SK-N-SH treated with all-trans-retinoic acid at 6 μM for 48 hours (cell line): ENCODE measurements at regions not wholly inside any gene's neighbourhood (a gene's known extent, or its start where the extent isn't known, plus 50 kb on each side); places are given as distances from the start of the nearest gene placed in this dataset.
"Not testable (repeated sequence)": the region's sequence is repeated elsewhere in the genome, so short reads cannot be mapped to it uniquely, and the experiment has no call there.

Experiments
- CSDC2 ChIP-seq: fragments of 250-450 bp; sonication (Bioruptor Pico); IDR thresholded peaks from 2 replicates; pipeline ENCODE4 v1.5.0; 2020; ENCODE audit warnings: mild to moderate bottlenecking, moderate library complexity
- ISL1 ChIP-seq: fragments of 250-450 bp; sonication (Bioruptor Pico); IDR thresholded peaks from 2 replicates; pipeline ENCODE4 v2.1.2; 2022; ENCODE audit warnings: mild to moderate bottlenecking, moderate library complexity
- PPARA ChIP-seq: fragments of 250-450 bp; sonication (Bioruptor Pico); IDR thresholded peaks from 2 replicates; pipeline ENCODE4 v1.5.0; 2020; ENCODE audit warnings: mild to moderate bottlenecking, borderline replicate concordance
- RARB ChIP-seq: fragments of 250-450 bp; sonication (Bioruptor Pico); IDR thresholded peaks from 2 replicates; pipeline ENCODE4 v1.8.0; 2021; ENCODE audit warnings: mild to moderate bottlenecking, moderate library complexity
- TCF4 ChIP-seq: fragments of 250-450 bp; sonication (Bioruptor Pico); IDR thresholded peaks from 2 replicates; pipeline ENCODE4 v1.8.0; 2021; ENCODE audit warnings: mild to moderate bottlenecking, moderate library complexity, borderline replicate concordance
- ZNF565 ChIP-seq: fragments of 450-650 bp; formaldehyde crosslinking; conservative IDR thresholded peaks from 2 replicates; pipeline ENCODE4 v1.5.0; 2020; ENCODE audit warnings: low read depth, mild to moderate bottlenecking, moderate library complexity
- ZNF8 ChIP-seq: fragments of 450-650 bp; formaldehyde crosslinking; IDR thresholded peaks from 2 replicates; pipeline ENCODE4 v1.5.0; 2020; ENCODE audit warnings: mild to moderate bottlenecking, moderate library complexity
- TF ChIP-seq, protein P1 (sequence below): fragments of 250-450 bp; sonication (Bioruptor Pico); IDR thresholded peaks from 2 replicates; pipeline ENCODE4 v1.5.1; 2020; ENCODE audit warnings: low read depth, mild to moderate bottlenecking, moderate library complexity
- TF ChIP-seq, protein P2 (sequence below): fragments of 250-450 bp; sonication (Bioruptor Pico); IDR thresholded peaks from 2 replicates; pipeline ENCODE4 v1.8.0; 2020; ENCODE audit warnings: mild to moderate bottlenecking, moderate library complexity, borderline replicate concordance
- TF ChIP-seq, protein P3 (sequence below): fragments of 250-450 bp; sonication (Bioruptor Pico); IDR thresholded peaks from 2 replicates; pipeline ENCODE4 v1.5.0; 2020; ENCODE audit warnings: mild to moderate bottlenecking, moderate library complexity
- TF ChIP-seq, protein P4 (sequence below): fragments of 250-450 bp; sonication (Bioruptor Pico); IDR thresholded peaks from 2 replicates; pipeline ENCODE4 v1.8.0; 2021; ENCODE audit warnings: low read depth, mild to moderate bottlenecking, moderate library complexity, borderline replicate concordance
- TF ChIP-seq, protein P5 (sequence below): fragments of 250-450 bp; sonication (Bioruptor Pico); IDR thresholded peaks from 2 replicates; pipeline ENCODE4 v1.5.1; 2021; ENCODE audit warnings: mild to moderate bottlenecking, moderate library complexity

DNA sequence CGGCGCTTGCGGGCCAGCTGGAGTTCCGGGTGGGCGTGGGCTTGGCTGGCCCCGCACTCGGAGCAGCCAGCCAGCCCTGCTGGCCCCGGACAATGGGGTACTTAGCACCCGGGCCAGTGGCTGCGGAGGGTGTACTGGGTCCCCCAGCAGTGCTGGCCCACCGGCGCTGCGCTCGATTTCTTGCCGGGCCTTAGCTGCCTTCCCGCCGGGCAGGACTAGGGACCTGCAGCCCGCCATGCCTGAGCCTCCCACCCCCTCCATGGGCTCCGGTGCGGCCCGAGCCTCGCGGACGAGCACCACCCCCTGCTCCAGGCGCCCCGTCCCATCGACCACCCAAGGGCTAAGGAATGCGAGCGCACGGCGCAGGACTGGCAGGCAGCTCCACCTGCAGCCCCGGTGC, 61.4 kb upstream of the CAPRIN1 start:
- TF ChIP-seq RARB (CRISPR knock-in tag); ISL1; TCF4 (CRISPR knock-in tag); ZNF565 (CRISPR knock-in tag); PPARA (CRISPR knock-in tag); ZNF8 (CRISPR knock-in tag); CSDC2 (CRISPR knock-in tag): not testable (repeated sequence)
- TF ChIP-seq, protein P1, sequence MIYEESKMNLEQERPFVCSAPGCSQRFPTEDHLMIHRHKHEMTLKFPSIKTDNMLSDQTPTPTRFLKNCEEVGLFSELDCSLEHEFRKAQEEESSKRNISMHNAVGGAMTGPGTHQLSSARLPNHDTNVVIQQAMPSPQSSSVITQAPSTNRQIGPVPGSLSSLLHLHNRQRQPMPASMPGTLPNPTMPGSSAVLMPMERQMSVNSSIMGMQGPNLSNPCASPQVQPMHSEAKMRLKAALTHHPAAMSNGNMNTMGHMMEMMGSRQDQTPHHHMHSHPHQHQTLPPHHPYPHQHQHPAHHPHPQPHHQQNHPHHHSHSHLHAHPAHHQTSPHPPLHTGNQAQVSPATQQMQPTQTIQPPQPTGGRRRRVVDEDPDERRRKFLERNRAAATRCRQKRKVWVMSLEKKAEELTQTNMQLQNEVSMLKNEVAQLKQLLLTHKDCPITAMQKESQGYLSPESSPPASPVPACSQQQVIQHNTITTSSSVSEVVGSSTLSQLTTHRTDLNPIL (CRISPR knock-in tag): not testable (repeated sequence)
- TF ChIP-seq, protein P2, sequence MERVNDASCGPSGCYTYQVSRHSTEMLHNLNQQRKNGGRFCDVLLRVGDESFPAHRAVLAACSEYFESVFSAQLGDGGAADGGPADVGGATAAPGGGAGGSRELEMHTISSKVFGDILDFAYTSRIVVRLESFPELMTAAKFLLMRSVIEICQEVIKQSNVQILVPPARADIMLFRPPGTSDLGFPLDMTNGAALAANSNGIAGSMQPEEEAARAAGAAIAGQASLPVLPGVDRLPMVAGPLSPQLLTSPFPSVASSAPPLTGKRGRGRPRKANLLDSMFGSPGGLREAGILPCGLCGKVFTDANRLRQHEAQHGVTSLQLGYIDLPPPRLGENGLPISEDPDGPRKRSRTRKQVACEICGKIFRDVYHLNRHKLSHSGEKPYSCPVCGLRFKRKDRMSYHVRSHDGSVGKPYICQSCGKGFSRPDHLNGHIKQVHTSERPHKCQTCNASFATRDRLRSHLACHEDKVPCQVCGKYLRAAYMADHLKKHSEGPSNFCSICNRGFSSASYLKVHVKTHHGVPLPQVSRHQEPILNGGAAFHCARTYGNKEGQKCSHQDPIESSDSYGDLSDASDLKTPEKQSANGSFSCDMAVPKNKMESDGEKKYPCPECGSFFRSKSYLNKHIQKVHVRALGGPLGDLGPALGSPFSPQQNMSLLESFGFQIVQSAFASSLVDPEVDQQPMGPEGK (CRISPR knock-in tag): not testable (repeated sequence)
- TF ChIP-seq, protein P3, sequence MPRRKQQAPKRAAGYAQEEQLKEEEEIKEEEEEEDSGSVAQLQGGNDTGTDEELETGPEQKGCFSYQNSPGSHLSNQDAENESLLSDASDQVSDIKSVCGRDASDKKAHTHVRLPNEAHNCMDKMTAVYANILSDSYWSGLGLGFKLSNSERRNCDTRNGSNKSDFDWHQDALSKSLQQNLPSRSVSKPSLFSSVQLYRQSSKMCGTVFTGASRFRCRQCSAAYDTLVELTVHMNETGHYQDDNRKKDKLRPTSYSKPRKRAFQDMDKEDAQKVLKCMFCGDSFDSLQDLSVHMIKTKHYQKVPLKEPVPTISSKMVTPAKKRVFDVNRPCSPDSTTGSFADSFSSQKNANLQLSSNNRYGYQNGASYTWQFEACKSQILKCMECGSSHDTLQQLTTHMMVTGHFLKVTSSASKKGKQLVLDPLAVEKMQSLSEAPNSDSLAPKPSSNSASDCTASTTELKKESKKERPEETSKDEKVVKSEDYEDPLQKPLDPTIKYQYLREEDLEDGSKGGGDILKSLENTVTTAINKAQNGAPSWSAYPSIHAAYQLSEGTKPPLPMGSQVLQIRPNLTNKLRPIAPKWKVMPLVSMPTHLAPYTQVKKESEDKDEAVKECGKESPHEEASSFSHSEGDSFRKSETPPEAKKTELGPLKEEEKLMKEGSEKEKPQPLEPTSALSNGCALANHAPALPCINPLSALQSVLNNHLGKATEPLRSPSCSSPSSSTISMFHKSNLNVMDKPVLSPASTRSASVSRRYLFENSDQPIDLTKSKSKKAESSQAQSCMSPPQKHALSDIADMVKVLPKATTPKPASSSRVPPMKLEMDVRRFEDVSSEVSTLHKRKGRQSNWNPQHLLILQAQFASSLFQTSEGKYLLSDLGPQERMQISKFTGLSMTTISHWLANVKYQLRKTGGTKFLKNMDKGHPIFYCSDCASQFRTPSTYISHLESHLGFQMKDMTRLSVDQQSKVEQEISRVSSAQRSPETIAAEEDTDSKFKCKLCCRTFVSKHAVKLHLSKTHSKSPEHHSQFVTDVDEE (CRISPR knock-in tag): not testable (repeated sequence)
- TF ChIP-seq, protein P4, sequence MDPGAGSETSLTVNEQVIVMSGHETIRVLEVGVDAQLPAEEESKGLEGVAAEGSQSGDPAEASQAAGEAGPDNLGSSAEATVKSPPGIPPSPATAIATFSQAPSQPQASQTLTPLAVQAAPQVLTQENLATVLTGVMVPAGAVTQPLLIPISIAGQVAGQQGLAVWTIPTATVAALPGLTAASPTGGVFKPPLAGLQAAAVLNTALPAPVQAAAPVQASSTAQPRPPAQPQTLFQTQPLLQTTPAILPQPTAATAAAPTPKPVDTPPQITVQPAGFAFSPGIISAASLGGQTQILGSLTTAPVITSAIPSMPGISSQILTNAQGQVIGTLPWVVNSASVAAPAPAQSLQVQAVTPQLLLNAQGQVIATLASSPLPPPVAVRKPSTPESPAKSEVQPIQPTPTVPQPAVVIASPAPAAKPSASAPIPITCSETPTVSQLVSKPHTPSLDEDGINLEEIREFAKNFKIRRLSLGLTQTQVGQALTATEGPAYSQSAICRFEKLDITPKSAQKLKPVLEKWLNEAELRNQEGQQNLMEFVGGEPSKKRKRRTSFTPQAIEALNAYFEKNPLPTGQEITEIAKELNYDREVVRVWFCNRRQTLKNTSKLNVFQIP (CRISPR knock-in tag): not testable (repeated sequence)
- TF ChIP-seq, protein P5, sequence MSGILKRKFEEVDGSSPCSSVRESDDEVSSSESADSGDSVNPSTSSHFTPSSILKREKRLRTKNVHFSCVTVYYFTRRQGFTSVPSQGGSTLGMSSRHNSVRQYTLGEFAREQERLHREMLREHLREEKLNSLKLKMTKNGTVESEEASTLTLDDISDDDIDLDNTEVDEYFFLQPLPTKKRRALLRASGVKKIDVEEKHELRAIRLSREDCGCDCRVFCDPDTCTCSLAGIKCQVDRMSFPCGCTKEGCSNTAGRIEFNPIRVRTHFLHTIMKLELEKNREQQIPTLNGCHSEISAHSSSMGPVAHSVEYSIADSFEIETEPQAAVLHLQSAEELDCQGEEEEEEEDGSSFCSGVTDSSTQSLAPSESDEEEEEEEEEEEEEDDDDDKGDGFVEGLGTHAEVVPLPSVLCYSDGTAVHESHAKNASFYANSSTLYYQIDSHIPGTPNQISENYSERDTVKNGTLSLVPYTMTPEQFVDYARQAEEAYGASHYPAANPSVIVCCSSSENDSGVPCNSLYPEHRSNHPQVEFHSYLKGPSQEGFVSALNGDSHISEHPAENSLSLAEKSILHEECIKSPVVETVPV (CRISPR knock-in tag): not testable (repeated sequence)
